ENCODE measurements at regions not wholly inside any gene's neighbourhood (a gene's known extent, or its start where the extent isn't known, plus 50 kb on each side); places are given as distances from the start of the nearest gene placed in this dataset.

DNA sequence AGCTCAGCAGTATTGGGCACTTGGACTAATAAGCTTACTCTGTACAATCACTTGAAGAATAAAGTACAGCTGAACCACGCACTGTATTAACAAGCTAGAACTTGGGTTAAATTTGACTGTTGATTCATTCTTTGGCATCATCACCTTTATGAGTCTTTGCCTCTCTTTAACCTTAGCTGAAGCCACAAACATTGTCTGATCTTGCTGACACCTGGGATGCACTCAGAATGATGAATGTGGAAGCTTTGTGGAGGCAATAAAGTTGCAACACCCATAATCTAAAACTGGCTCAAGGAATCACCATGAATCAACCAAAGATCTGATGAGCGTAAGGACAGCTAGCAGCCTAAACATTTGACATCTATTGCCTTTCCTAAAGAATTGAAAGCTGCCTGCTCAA is 590.6 kb upstream of the SOX9 start:
- intact Hi-C loops (cut with DNase I), result no loop called here
- no peak overlapping the region for H3K27ac ChIP-seq
- DNase-seq (ENCODE audit: extremely low spot score in 2 of 2), result no peak

DNA sequence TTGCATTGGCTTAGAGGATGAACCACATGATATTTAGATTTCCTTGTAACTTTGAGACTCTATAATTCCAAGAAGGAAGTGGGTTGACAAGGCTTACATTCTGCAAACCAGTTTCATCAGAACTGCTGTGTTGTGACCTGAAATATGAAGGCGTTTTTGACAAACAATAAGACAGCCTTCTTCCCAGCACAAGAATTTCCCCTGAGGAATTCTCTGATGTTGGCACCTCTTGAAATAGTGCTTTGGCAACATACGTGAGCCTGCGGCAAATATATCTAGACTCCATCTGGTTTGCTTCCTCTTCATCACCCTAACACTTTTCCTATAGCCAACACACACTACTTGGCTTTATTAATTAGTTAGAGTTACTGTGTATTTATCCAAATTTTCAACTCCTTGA is 585.5 kb upstream of the SOX9 start:
- no peak for DNase-seq (ENCODE audit: extremely low spot score in 2 of 2)
- Histone ChIP-seq H3K36me3 (no peaks in the 10 kb centered on the region), H3K27ac (no peak overlapping the region), H3K27me3 (no peaks in the 10 kb centered on the region), H3K9me3 (no peaks in the 10 kb centered on the region), H3K4me1 (no peaks in the 10 kb centered on the region), H3K4me3 (no peak overlapping the region)
- no peak for TF ChIP-seq CTCF (IDR thresholded peaks at IDR 0.05)
- intact Hi-C loops (cut with DNase I), result no loop called here

More for the DNA sequence above, 590.6 kb upstream of the SOX9 start:
- Histone ChIP-seq H3K9me3 (no peaks in the 10 kb centered on the region), H3K27me3 (no peaks in the 10 kb centered on the region), H3K36me3 (no peaks in the 10 kb centered on the region), H3K4me1 (no peaks in the 10 kb centered on the region), H3K4me3 (no peak overlapping the region)
- TF ChIP-seq POLR2A (IDR thresholded peaks at IDR 0.05) (no peak), POLR2AphosphoS5 (IDR thresholded peaks at IDR 0.05; ENCODE audit: insufficient read depth in 1 of 2, low read depth in 1 of 2) (peak in 1 of 2 donors; percentile 86)

DNA sequence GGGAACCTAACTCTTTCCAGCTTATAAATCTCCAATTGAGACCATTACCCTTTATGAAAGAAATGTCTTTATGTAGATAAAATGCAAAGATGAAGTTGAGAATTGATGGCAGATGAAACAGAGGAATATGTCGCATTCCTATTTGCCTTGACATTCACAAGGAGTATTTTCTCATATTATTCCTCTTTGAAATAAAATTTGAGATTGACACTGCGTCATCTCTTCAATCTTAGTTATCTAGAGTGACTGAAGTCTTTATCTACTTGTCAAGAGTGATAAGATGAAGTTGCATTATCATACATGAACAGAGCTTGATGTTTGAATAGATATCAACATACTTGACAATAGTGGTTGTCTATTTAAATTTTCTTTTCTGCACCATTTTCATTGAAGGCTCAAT is 574.4 kb upstream of the SOX9 start:
- no peaks in the 10 kb centered on the region for H3K27me3 ChIP-seq
- no peak for TF ChIP-seq POLR2AphosphoS5 (IDR thresholded peaks at IDR 0.05; ENCODE audit: insufficient read depth in 1 of 2, low read depth in 1 of 2)
- intact Hi-C loops (cut with DNase I), result no loop called here
- H3K27ac ChIP-seq, result no peak overlapping the region
- DNase-seq (ENCODE audit: extremely low spot score in 2 of 2), result no peak
- no peaks in the 10 kb centered on the region for H3K4me1 ChIP-seq
- no peaks in the 10 kb centered on the region for H3K36me3 ChIP-seq
- no peak overlapping the region for H3K4me3 ChIP-seq
- H3K9me3 ChIP-seq, result no peaks in the 10 kb centered on the region

GRCh38 chr17:71547904-71548303 is 572.9 kb upstream of the SOX9 start:
- Histone ChIP-seq H3K4me1 (no peaks in the 10 kb centered on the region), H3K36me3 (no peaks in the 10 kb centered on the region), H3K27me3 (no peaks in the 10 kb centered on the region), H3K9me3 (no peaks in the 10 kb centered on the region), H3K27ac (no peak overlapping the region), H3K4me3 (no peak overlapping the region)
- DNase-seq (ENCODE audit: extremely low spot score in 2 of 2), result no peak
- TF ChIP-seq POLR2A (IDR thresholded peaks at IDR 0.05) (no peak), POLR2AphosphoS5 (IDR thresholded peaks at IDR 0.05; ENCODE audit: insufficient read depth in 1 of 2, low read depth in 1 of 2) (no peak), CTCF (IDR thresholded peaks at IDR 0.05) (no peak)
- intact Hi-C loops (cut with DNase I), result no loop called here

DNA sequence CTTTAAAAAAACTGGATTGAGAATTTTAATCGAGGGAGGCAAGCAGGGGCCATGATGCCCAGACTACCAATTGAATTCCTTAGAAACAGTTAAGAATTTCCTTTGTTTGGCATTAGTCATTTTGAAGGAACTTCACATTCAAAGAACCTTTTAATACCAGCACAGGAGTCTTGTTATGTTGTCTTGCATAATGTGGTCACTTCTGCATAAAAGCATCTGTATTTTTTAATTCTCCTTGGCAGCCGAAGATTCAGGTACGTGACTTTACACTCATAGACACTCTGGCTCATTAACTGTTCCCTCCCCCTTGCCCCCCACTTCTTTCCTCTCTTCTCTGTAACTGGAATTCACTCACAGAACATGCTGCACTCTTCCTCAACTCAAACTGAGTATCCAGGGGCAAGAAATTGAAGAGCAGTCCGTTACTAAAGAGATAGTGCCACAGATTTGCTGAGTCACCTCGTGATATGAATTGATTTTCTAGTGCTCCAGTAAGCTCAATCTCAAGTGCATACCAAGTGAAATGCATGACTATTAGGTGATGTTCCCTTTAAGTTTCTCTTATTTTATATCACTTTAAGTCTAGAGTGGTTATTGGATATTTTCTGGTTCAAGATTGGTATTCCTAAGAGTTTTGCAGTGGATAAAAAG is 572.2 kb upstream of the SOX9 start:
- no peak for DNase-seq (ENCODE audit: extremely low spot score in 2 of 2)
- Histone ChIP-seq H3K27me3 (no peaks in the 10 kb centered on the region), H3K9me3 (no peaks in the 10 kb centered on the region), H3K4me3 (no peak overlapping the region), H3K36me3 (no peaks in the 10 kb centered on the region), H3K4me1 (no peaks in the 10 kb centered on the region), H3K27ac (no peak overlapping the region)
- intact Hi-C loops (cut with DNase I), result no loop called here
- TF ChIP-seq POLR2AphosphoS5 (IDR thresholded peaks at IDR 0.05; ENCODE audit: insufficient read depth in 1 of 2, low read depth in 1 of 2) (no peak), POLR2A (IDR thresholded peaks at IDR 0.05) (no peak), CTCF (IDR thresholded peaks at IDR 0.05) (no peak)

GRCh38 chr17:71550675-71551074 is 570.1 kb upstream of the SOX9 start:
- intact Hi-C loops (cut with DNase I), result no loop called here
- DNase-seq (ENCODE audit: extremely low spot score in 2 of 2), result no peak
- H3K27me3 ChIP-seq, result no peaks in the 10 kb centered on the region
- no peaks in the 10 kb centered on the region for H3K9me3 ChIP-seq
- H3K27ac ChIP-seq, result no peak overlapping the region
- TF ChIP-seq CTCF (IDR thresholded peaks at IDR 0.05), result no peak
- no peak for TF ChIP-seq POLR2A (IDR thresholded peaks at IDR 0.05)
- no peak for TF ChIP-seq POLR2AphosphoS5 (IDR thresholded peaks at IDR 0.05; ENCODE audit: insufficient read depth in 1 of 2, low read depth in 1 of 2)
- H3K4me3 ChIP-seq, result no peak overlapping the region
- no peaks in the 10 kb centered on the region for H3K36me3 ChIP-seq
- no peaks in the 10 kb centered on the region for H3K4me1 ChIP-seq

All from vagina (tissue), 2 donors.